Esophagus squamous epithelium (tissue), 4 donors: ENCODE measurements at regions not wholly inside any gene's neighbourhood (a gene's known extent, or its start where the extent isn't known, plus 50 kb on each side); places are given as distances from the start of the nearest gene placed in this dataset.

Source experiments
- CTCF ChIP-seq, 6 experiments: fragments of 450-650 bp in 4 of 6; fragments of 200-600 bp in 2 of 6; sonication (generic) in 2 of 6; IDR thresholded peaks; one replicate each; pipeline ENCODE4 v1.5.1; 2016 to 2019; ENCODE audit warnings: antibody characterized with exemption in 6 of 6, mild to moderate bottlenecking in 4 of 6, moderate library complexity in 4 of 6
- POLR2A ChIP-seq, 4 donors: fragments of 450-650 bp; IDR thresholded peaks; one replicate each; pipeline ENCODE4 v1.6.1; 2017; ENCODE audit warnings: antibody characterized with exemption in 4 of 4, mild to moderate bottlenecking in 4 of 4, moderate library complexity in 3 of 4

- TF ChIP-seq CTCF (IDR thresholded peaks at IDR 0.05) (no peak), POLR2A (IDR thresholded peaks at IDR 0.05) (no peak)
Observed at GRCh38 chr7:18126281-18126680, 98.6 kb upstream of the PRPS1L1 start.
